ENCODE measurements at regions not wholly inside any gene's neighbourhood (a gene's known extent, or its start where the extent isn't known, plus 50 kb on each side); places are given as distances from the start of the nearest gene placed in this dataset.

DNA sequence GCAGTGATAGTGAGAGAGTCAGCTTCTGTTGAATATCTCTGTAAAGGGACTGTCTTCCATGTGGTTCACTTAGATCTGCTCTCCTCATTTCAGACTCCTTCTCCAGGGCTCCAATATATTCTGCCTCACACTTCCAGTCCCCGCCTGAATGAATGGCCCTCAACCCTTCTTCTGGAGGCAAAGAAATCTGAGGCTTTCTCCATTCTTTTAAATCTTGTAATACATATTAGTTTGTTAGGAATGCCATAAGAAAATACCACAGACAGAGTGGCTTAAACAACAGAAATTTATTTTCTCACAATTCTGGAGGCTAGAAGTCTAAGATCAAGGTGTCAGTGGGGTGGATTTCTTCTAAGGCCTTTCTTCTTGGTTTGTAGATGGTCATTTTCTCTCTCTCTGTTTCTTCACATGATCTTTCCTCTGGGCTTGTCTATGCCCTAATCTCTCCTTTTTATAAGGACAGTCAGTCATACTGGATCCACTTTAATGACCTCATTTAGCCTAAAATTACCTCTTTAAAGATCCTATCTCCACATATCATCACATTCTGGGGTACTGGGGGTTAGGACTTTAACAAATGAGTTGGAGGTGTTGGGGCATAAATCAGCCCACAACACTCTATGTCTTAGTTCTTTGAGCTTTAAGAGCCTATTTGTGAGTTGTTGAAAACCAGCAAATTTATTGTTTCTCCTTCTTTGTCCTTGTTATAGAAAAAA lies 128.5 kb upstream of the KCNK2 start:
- TF ChIP-seq SP1 (IDR thresholded peaks at IDR 0.05) (no peak), BHLHE40 (IDR thresholded peaks at IDR 0.05; ENCODE audit: borderline replicate concordance) (no peak), ARNT (IDR thresholded peaks at IDR 0.05) (no peak), ELF4 (IDR thresholded peaks at IDR 0.05) (no peak), HDGF (IDR thresholded peaks at IDR 0.05; ENCODE audit: borderline replicate concordance) (no peak), FOXM1 (IDR thresholded peaks at IDR 0.05; ENCODE audit: borderline replicate concordance) (no peak), ZNF384 (IDR thresholded peaks at IDR 0.05) (no peak), NFRKB (IDR thresholded peaks at IDR 0.05) (no peak), CTBP1 (IDR thresholded peaks at IDR 0.05; ENCODE audit: borderline replicate concordance) (no peak), TARDBP (IDR thresholded peaks at IDR 0.05) (no peak)
- ChIA-PET CTCF (no interaction called here), POLR2A (no interaction called here)
- DNase-seq (ENCODE audit: extremely low spot score): no peak

DNA sequence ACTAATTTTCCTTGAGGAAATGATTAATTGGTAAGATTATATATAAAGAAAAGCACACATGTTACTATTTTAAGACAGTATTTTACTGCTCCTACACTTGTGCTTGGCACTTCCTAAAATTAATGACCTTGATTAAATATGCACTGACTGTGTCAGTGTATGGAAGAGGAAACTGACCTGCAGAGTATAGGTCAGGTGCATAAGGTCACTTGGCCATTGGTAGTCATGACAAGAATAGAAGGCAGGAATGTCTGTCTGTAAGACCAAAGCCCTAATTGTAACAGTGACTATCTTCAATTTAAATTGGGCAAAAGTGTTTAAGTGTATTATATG lies 128.0 kb upstream of the KCNK2 start:
- DNase-seq (ENCODE audit: extremely low spot score): no peak
- TF ChIP-seq FOXA1 (IDR thresholded peaks at IDR 0.05) (no peak), FOXK2 (IDR thresholded peaks at IDR 0.05) (no peak), LEF1 (IDR thresholded peaks at IDR 0.05; ENCODE audit: borderline replicate concordance) (no peak), ARNT (IDR thresholded peaks at IDR 0.05) (no peak), BHLHE40 (IDR thresholded peaks at IDR 0.05; ENCODE audit: borderline replicate concordance) (no peak), SP1 (IDR thresholded peaks at IDR 0.05) (no peak), FOXM1 (IDR thresholded peaks at IDR 0.05; ENCODE audit: borderline replicate concordance) (no peak), CTBP1 (IDR thresholded peaks at IDR 0.05; ENCODE audit: borderline replicate concordance) (no peak), NFRKB (IDR thresholded peaks at IDR 0.05) (no peak), SUZ12 (IDR thresholded peaks at IDR 0.05) (no peak), ZNF384 (IDR thresholded peaks at IDR 0.05) (no peak)
- ChIA-PET CTCF (no interaction called here), POLR2A (no interaction called here)

DNA sequence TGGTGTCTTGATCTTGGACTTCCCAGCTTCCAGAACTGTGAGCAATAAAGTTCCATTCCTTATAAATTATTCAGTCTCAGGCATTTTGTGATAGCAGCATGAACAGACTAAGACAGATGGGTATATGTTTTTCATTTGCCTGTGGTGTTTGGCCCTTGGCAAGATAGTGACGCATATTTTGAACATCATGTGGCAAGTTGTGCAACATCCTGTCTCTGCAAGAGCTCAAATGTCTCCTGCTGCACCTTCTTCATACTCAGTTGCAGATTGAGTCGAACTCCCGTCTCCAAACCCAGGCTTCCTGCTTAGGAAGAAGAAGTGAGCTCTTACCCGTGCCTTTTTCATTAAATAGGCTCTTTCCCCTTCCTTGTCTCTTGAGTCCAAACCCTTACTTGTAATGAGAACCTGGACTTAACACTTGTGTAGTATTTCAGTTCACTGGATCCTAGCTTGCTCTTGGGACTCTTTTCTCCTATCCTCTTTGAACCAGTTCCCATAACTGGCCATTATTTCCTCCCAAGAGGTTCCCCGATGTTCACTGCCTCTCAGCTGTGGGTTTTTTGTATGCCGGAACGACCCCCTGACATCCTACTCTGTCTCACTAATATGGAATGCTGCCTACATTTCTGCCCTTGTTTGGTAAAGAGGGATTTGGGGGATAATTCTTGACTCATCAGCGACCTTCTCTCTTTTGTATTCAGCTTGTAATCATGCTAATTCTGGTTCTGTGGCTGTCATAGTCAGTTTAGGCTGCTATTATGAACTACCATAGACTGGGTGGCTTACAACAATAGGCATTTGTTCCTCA lies 125.0 kb upstream of the KCNK2 start:
- DNase-seq (ENCODE audit: extremely low spot score): no peak
- POLR2A ChIA-PET: no interaction called here
- no peak for TF ChIP-seq FOXA1 (IDR thresholded peaks at IDR 0.05)
- no peak for TF ChIP-seq BHLHE40 (IDR thresholded peaks at IDR 0.05; ENCODE audit: borderline replicate concordance)
- no peak for TF ChIP-seq SUZ12 (IDR thresholded peaks at IDR 0.05)
- no peak for TF ChIP-seq FOXM1 (IDR thresholded peaks at IDR 0.05; ENCODE audit: borderline replicate concordance)
- no peak for TF ChIP-seq FOXK2 (IDR thresholded peaks at IDR 0.05)
- TF ChIP-seq LEF1 (IDR thresholded peaks at IDR 0.05; ENCODE audit: borderline replicate concordance): no peak
- no peak for TF ChIP-seq ZNF384 (IDR thresholded peaks at IDR 0.05)
- no peak for TF ChIP-seq ARNT (IDR thresholded peaks at IDR 0.05)
- TF ChIP-seq L3MBTL2 (conservative IDR thresholded peaks at IDR 0.05): no peak
- TF ChIP-seq HDGF (IDR thresholded peaks at IDR 0.05; ENCODE audit: borderline replicate concordance): no peak
- TF ChIP-seq CTBP1 (IDR thresholded peaks at IDR 0.05; ENCODE audit: borderline replicate concordance): no peak
- no peak for TF ChIP-seq NFRKB (IDR thresholded peaks at IDR 0.05)
- TF ChIP-seq ELF4 (IDR thresholded peaks at IDR 0.05): no peak
- TF ChIP-seq, protein P1, sequence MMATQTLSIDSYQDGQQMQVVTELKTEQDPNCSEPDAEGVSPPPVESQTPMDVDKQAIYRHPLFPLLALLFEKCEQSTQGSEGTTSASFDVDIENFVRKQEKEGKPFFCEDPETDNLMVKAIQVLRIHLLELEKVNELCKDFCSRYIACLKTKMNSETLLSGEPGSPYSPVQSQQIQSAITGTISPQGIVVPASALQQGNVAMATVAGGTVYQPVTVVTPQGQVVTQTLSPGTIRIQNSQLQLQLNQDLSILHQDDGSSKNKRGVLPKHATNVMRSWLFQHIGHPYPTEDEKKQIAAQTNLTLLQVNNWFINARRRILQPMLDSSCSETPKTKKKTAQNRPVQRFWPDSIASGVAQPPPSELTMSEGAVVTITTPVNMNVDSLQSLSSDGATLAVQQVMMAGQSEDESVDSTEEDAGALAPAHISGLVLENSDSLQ (IDR thresholded peaks at IDR 0.05): no peak
- no peak for TF ChIP-seq SP1 (IDR thresholded peaks at IDR 0.05)
- no peak for TF ChIP-seq TARDBP (IDR thresholded peaks at IDR 0.05)
- CTCF ChIA-PET: no interaction called here

DNA sequence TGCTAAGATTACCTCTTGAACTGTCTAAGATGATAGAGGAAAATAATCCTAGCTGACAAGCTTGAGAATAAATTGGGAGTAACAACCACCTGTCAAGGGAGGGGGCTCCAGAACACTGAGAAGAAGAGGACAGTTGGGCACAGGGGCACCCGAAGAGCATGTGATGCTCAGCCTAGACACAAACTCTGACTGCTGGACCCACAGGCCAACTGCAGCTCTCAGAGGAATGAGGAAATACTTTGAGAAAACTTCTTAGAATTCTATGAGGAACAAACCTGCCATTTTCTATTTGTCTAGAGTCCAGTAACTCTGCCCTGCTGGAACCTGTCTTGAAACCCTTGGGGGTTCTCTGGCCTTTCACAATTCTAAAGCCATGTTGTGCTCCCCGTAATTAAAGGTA lies 124.1 kb upstream of the KCNK2 start:
- TF ChIP-seq LEF1 (IDR thresholded peaks at IDR 0.05; ENCODE audit: borderline replicate concordance): no peak
- no peak for TF ChIP-seq ARNT (IDR thresholded peaks at IDR 0.05)
- no peak for TF ChIP-seq FOXA1 (IDR thresholded peaks at IDR 0.05)
- no peak for TF ChIP-seq NFRKB (IDR thresholded peaks at IDR 0.05)
- TF ChIP-seq SUZ12 (IDR thresholded peaks at IDR 0.05): no peak
- TF ChIP-seq FOXM1 (IDR thresholded peaks at IDR 0.05; ENCODE audit: borderline replicate concordance): no peak
- no peak for TF ChIP-seq ZNF384 (IDR thresholded peaks at IDR 0.05)
- TF ChIP-seq BHLHE40 (IDR thresholded peaks at IDR 0.05; ENCODE audit: borderline replicate concordance): no peak
- TF ChIP-seq SP1 (IDR thresholded peaks at IDR 0.05): no peak
- TF ChIP-seq HDGF (IDR thresholded peaks at IDR 0.05; ENCODE audit: borderline replicate concordance): no peak
- TF ChIP-seq CTBP1 (IDR thresholded peaks at IDR 0.05; ENCODE audit: borderline replicate concordance): no peak
- TF ChIP-seq FOXK2 (IDR thresholded peaks at IDR 0.05): no peak
- TF ChIP-seq ELF4 (IDR thresholded peaks at IDR 0.05): no peak
- TF ChIP-seq TARDBP (IDR thresholded peaks at IDR 0.05): no peak
- TF ChIP-seq, protein P1 (IDR thresholded peaks at IDR 0.05): no peak
- TF ChIP-seq L3MBTL2 (conservative IDR thresholded peaks at IDR 0.05): no peak
- ChIA-PET CTCF (no interaction called here), POLR2A (no interaction called here)
- DNase-seq (ENCODE audit: extremely low spot score): no peak

DNA sequence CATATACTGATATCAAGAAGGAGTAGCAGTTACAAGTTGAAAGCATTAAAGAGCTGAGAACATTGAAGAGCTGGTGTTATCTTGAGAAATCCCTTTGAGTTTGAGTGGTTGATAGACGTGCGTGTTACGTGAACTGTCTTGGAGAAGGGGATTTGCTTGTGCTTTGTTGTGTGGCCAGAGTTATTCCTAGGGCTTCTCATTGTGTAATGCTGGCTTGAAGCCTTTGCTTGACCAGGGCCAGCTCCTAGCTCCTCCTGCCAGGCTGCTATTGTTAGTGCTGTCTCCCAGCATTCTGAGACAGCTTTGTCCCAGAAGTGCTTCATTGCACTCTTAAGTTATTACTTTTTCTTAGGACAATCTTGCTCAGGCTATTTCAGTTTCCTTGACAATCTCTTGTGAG lies 116.2 kb upstream of the KCNK2 start:
- ChIA-PET CTCF (no interaction called here), POLR2A (no interaction called here)
- DNase-seq (ENCODE audit: extremely low spot score): no peak
- TF ChIP-seq CTBP1 (IDR thresholded peaks at IDR 0.05; ENCODE audit: borderline replicate concordance) (no peak), HDGF (IDR thresholded peaks at IDR 0.05; ENCODE audit: borderline replicate concordance) (no peak), ARNT (IDR thresholded peaks at IDR 0.05) (no peak), ZNF384 (IDR thresholded peaks at IDR 0.05) (no peak), TARDBP (IDR thresholded peaks at IDR 0.05) (no peak), FOXA1 (IDR thresholded peaks at IDR 0.05) (no peak), FOXK2 (IDR thresholded peaks at IDR 0.05) (no peak), L3MBTL2 (conservative IDR thresholded peaks at IDR 0.05) (no peak), LEF1 (IDR thresholded peaks at IDR 0.05; ENCODE audit: borderline replicate concordance) (no peak), FOXM1 (IDR thresholded peaks at IDR 0.05; ENCODE audit: borderline replicate concordance) (no peak), ELF4 (IDR thresholded peaks at IDR 0.05) (no peak), SP1 (IDR thresholded peaks at IDR 0.05) (no peak), SUZ12 (IDR thresholded peaks at IDR 0.05) (no peak), BHLHE40 (IDR thresholded peaks at IDR 0.05; ENCODE audit: borderline replicate concordance) (no peak)
- TF ChIP-seq, protein P1 (IDR thresholded peaks at IDR 0.05): no peak
